ENCODE measurements at regions not wholly inside any gene's neighbourhood (a gene's known extent, or its start where the extent isn't known, plus 50 kb on each side); places are given as distances from the start of the nearest gene placed in this dataset.
"Not testable (repeated sequence)": the region's sequence is repeated elsewhere in the genome, so short reads cannot be mapped to it uniquely, and the experiment has no call there.

DNA sequence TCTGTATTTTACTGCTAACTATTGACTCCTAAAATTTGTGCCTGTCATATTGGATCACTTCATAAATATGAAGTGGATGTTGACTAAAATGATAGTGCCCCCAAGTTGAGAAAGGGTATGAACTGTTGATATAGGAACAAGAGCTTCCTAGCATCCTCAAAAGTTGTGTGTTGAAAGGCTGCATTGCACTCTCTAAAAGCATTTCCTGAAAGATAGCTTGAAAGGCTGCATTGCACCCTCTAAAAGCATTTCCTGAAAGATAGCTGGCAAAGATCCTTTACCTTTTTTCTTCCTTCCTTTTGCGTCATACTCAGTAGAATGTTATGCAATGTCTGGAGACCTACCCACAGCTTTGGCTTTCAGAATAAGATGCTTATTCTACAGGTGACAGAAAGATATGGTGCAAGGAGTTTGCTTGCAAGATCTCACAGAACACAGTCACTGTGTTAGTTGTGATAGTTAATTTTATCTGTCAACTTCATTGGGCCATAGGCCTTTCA is 274.6 kb upstream of the GALNTL6 start:
- DNase-seq (ENCODE audit: extremely low read depth, low read depth): no peak

DNA sequence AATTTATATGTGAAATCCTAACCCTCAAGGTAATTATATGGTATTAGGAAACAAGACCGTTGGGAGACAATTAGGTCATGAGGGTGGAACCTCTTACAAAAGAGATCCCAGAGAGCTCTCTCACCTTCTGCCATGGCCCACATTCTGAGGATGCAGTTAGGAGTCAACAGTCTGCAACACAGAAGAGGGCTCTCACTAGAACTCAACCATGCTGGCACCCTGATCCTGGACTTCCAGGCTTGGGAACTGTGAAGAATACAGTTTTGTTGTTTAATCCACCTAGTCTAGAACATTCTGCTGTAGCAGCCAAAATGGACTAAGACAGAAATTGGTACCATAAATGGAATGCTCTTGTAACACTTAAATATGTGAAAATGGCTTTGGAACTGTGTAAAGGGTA is 278.8 kb upstream of the GALNTL6 start:
- no peak for DNase-seq (ENCODE audit: extremely low read depth, low read depth)

DNA sequence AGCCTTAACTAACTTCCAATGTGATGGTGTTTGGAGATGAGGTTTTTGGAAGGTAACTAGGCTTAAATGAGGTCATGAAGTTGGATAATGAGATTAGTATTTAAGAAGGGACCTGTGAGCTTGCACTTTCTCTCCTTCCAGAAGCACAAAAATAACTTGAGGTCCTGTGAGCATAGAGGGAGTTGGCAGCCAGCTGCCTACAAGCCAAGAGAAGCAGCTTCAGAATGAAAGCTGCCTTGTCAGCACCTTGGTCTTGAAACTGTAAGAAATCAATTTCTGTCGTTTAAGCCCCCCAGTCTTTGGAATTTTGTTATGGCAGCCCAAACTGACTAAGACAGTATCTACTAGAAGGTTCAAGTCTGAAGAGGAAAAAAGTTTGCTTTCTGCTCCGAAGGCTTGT is 280.2 kb upstream of the GALNTL6 start:
- no peak for DNase-seq (ENCODE audit: extremely low read depth, low read depth)

DNA sequence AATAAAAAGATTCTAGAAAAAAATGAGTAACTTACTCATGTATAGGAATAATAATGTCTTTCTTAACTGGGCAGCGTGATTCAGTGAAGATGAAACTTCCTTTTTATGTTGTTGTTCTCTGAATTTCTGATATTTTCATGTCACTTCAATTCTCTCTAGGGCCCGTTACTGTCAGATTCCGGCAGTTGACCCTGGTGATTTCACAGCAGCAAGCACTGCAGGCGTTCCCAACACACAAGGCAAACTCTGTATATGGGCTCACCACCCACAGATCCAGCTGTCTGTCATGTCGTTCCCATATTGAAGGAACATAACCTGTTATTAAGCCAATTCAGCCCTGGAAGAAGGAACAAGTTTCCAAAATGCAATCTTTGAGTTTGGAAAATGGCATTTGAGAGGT is 288.3 kb upstream of the GALNTL6 start:
- DNase-seq (ENCODE audit: extremely low read depth, low read depth): no peak

DNA sequence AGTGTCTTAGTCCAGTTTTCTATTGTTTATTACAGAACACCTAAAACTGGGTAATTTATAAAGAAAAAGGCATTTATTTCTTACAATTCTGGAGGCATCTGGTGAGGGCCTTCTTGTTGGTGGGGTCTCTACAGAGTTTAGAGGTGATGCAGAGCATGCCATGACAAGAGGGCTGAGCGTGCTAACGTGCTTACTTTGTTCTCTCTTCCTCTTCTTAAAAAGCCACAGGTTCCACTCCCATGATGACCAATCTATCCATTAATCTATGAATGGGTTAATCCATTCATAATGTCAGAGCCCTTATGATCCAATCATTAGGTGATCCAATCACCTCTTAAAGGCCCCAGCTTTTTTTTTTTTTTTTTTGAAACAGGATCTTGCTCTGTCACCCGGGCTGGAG is 291.5 kb upstream of the GALNTL6 start:
- no peak for DNase-seq (ENCODE audit: extremely low read depth, low read depth)

DNA sequence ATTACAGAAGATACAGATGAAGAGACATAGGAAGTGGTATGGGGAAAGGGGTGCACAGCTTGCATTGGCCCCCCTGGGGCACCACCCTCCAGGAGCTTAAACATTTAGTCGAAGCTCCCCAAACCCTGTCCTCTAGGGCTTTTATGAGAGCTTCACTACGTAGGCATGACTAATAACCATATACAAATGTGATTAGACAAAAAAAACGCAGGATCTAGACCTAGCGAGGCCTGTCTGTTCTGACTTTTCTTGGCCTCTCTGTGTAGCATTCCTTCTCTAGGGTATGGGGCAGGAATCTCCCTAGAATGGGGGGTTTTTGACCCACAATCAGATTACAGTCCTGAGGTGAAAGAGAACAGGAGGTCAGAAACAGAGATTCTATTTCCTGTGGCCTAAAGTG is 293.7 kb upstream of the GALNTL6 start:
- no peak for DNase-seq (ENCODE audit: extremely low read depth, low read depth)

DNA sequence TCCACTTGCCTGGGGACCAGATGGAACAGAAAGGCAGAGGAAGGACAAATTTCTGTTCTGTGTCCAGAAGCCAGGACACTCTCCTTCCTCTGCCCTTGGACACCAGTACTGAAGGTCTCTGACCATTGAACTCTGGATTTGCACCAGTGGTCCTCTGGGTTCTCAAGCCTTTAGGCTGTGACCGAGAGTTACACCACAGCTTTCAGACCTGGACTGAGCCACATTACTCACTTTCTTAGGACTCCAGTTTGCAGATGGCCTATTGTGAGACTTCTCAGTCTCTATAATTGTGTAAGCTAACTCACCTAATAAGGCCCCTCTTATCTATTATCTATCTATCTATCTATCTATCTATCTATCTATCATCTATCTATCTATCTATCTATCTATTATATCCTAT is 295.3 kb upstream of the GALNTL6 start:
- no peak for DNase-seq (ENCODE audit: extremely low read depth, low read depth)

DNA sequence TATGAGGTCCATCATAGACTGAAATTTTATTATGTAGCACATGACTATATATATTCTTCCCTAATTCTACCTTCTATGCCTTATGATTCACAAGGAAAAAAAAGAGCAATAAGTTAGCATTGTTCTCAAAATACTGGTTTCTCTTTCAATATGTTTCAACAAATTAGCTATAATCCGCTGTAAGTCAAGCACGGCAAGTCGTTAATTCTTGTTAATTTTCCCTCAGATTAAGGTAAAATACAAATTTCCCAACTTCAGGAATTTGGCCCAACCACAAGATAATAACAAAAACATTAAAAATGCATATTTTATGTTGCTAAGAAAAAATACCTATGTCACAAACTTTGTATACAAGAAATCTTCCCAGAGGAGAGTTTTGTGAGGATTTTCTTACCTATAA is 296.5 kb upstream of the GALNTL6 start:
- no peak for DNase-seq (ENCODE audit: extremely low read depth, low read depth)

DNA sequence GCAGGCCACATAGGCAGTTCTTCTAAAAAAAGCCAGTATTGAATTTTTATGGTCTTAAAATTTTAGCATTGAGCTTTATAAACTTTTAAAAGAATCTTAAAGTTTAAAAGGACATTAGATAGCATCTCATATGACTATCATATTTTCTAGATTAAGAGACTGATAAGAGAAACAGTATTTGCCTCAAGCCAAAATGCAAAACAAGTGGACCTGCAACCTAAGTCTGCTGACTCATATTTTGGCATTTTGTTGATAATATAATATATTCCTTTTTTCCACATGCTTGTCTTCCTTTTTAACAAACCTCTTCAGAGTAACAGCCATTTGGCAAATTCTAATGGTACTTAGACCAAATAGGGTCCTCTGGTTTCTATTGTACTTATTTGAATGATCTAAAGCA is 328.5 kb upstream of the GALNTL6 start:
- DNase-seq (ENCODE audit: extremely low read depth, low read depth): no peak

DNA sequence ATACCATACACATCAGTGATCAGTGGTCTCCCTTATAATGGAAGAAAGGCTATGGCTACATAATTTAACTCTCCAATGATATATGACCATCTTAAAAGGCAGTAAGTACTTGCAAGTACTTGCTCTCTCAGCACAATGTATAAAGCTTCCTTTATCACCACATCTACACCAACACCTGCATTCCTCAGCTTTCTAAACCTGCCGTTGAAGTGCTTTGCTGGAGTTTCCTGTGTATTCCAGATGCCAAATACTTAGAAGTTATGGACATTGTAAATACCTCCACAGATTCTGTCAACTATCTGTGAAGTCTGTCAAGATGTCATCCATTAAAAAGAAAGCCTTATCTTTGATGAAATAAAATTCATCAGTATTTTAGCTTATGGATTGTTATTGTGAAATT is 335.0 kb upstream of the GALNTL6 start:
- DNase-seq (ENCODE audit: extremely low read depth, low read depth): no peak

DNA sequence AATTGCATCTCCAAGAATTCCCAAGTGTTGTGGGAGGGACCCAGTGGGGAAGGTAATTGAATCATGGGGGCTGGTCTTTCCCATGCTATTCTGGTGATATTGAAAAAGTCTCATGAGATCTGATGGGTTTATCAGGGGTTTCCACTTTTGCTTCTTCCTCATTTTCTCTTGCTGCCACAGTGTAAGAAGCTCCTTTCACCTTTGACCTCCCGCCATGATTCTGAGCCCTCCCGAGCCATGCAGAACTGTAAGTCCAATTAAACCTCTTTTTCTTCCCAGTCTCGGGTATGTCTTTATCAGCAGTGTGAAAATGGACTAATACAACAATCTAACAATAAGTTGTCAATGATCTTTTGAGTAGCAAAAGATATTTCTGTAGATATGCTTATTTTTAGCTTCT is 338.1 kb upstream of the GALNTL6 start:
- not testable (repeated sequence) for DNase-seq (ENCODE audit: extremely low read depth, low read depth)

DNA sequence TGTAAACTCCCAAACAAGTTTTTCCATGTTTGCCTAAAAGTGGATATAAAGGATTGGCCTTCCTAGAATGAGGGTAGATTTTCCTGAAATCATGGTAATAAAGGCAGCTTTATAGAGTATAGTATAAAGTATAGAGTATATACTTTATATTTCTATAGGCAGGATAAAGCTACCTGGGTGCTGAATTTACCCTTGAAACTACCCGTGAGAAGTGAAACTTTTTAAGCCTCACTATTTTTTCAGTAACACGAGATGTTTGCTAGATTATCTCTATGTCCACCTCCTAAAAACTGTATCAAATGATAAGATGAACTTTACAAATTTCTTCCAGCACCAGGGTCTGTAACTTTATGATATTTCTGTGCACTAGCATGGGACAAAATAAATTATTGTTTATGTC is 340.0 kb upstream of the GALNTL6 start:
- DNase-seq (ENCODE audit: extremely low read depth, low read depth): no peak

DNA sequence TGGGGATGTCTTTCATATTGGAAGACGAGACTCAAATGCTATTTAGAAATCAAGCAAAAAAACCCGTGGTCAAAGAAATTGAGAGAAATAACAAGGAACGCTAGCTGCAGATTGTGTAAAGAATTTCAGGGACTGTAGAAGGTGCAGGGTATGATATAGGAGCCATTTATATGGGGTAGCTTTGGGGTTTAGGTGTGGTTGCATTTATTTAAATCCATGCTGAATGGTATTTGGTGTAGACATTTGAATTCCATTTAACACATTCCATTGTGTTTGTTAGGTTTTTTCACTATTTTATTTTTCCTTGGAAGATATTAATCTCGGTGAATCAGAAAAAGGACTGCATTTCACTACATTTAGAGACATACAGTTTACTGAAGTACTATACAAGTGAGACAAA is 341.0 kb upstream of the GALNTL6 start:
- no peak for DNase-seq (ENCODE audit: extremely low read depth, low read depth)

DNA sequence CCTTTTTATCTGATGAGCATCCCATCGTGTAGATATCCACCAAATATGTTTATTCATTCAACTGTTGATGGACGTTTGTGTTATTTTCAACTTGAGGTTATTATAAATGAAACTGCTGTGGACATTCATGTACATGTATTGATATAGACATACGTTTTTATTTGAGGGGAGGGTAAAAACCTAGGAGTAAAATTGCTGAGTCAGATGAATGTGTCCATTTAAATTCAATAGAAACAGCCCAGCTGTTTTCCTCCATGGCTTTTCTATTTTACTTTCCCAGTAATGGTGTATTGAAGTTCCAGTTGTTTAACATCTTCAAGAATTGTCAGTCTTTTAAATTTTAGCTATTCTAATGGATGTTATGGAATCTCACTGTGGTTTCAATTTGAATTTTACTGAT is 348.7 kb upstream of the GALNTL6 start:
- DNase-seq (ENCODE audit: extremely low read depth, low read depth): no peak

DNA sequence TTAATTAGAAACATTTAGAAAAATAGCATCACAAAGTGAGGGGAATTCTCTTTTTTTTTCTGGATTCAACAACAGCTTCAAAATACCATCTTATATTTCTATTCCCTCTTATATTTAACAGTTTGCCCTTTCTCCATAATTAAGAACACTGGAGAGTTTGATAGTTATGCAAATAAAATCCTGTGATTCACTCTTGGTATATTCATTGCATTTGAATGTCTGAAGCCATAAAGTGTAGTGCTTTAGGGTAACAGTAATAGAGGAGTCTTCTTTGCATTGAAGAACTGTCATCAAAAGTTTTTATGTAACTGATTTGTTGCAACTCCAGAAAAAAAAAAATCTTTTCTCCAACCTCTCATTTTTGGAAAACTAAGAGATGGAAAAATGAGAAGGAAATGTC is 352.0 kb upstream of the GALNTL6 start:
- DNase-seq (ENCODE audit: extremely low read depth, low read depth): no peak

DNA sequence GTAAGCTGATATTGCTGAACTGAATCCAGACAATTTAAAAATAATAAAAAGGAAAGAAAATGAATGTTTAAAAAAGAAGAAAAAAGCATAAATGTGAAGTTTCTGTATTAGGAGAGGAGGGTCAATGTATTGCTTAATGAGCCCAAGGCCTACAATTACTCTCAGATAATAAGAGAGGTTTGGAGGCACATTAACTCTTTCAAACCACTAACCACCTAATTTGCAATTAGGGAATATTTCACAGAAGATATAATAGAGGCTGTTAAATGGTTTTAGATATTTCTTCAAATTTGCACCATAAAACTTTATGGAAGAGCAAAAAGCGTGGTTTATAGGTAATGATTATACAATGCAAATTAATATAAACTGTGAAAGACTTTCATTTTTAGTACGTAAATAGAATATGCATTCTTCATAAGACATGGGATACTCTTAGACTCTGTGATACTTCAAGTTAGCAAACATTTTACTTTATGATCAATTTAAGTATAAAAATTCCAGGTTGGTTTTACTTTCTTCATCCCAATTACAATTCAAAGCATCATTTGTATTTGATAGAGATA is 364.2 kb upstream of the GALNTL6 start:
- DNase-seq (ENCODE audit: extremely low read depth, low read depth): no peak

DNA sequence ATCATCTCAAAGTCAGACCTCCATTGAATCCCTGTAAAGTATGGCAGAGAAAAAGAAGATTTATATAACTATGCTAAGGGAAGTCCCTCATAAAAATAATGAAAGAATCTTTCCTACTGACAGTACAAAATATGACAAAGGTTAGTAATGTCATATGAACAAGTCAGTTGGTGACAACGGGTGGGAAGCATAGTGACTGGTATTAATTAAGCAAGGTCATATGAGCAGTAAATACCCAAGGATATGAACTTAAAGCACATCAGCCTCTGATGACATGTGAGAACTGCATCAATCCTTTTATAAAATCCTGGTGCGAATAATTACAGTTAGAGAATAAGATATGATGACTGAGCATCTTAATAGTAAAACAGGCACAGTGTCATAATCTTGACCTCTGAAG is 364.8 kb upstream of the GALNTL6 start:
- DNase-seq (ENCODE audit: extremely low read depth, low read depth): no peak

DNA sequence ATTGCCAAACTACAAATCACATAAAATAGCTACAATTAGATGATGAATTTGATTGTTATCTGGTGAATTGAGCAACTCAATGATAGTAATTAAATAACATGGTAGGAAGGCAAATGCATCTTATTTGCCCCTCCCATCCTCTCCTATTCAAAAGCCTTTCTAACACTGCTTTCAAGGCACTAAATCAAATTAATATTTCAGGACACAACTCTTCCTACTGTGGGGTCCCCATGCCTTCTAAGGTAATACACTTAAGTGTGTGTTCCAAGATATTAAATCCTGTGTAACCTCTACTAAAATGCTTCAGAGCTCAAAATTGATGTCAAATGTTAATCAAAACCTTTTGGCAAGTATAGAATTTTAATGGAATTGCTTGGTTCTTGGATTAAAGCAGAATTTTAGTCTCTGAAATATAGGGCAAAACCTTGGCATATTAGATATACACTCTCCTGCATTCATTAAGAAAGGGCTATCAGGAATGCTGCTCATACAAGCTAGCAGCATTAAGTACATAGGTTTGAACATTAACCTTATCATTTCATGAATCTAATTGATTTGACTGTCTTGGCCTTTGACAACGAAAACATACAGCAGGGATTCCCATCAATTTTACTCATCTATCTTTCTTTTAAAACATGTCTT is 371.8 kb upstream of the GALNTL6 start:
- DNase-seq (ENCODE audit: extremely low read depth, low read depth): no peak

DNA sequence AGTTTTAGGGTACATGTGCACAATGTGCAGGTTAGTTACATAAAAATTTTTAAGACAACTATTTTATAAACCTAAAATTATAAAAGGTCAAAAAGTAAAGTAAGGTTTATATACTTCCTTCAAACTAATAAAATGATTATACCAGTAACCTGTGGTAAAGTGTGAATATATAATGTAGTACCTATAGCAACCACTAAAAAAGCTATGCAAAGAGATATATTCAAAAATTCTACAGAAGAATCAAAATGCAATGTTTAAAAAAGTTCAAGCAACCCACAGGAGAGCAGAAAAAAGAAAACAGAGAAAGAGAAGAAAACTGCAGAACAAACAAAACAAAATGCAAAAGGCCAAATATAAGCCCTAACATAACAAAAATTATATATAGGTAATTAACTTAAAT is 379.5 kb upstream of the GALNTL6 start:
- no peak for DNase-seq (ENCODE audit: extremely low read depth, low read depth)

DNA sequence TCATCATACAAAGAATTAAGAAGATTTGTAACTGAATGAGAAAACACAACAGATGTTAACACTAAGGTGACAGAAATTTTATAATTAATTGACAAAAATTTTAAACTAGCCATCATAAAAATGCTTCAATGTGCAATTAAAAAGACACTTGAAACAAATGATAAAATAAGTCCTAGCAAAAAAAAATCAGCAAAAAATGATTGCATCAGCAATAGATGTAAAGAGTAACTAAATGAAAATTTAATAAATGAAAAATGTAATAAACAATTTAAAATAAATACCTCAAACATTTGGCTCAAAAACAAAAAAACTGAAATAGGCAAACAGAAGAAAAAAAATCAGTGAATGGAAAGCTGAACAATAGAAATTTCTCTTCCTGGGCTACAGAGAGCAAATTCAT is 380.7 kb upstream of the GALNTL6 start:
- DNase-seq (ENCODE audit: extremely low read depth, low read depth): no peak

DNA sequence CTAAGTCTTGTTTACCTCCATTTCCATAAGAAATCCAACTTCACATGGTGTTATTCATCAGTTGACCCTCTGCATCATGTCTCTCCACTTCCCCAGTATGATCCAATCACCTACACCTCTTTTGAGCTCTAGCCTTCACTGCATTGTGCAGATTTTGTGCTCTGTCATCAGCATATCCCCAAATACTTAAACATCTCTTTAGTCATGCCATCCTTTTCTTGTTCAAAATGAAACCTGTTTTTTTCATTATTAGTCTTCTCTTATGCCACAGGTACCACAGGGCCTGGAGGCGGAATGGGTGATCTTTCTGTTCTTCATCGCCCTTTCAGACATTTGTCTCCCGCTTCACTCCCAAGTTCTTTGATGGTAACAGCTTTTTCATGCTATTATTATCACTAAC is 382.7 kb upstream of the GALNTL6 start:
- DNase-seq (ENCODE audit: extremely low read depth, low read depth): no peak

DNA sequence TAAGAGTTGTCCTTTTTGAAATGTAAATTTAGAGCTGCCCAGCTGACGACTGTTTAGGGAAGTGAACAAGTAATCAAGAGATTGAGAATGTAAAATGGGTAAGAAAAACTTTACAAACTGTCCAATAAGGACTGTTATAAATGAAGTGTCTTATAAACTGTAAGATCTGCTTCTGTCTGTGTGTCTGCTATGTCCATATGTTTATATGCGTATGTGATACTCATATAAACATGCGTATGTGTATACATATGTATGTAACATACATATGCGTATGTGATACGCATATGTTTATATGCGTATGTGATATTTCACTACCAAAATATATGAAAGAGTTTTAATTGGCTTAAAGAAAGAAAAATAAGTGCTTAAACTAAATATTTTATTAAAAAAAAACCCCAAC is 416.0 kb upstream of the GALNTL6 start:
- no peak for DNase-seq (ENCODE audit: extremely low read depth, low read depth)

DNA sequence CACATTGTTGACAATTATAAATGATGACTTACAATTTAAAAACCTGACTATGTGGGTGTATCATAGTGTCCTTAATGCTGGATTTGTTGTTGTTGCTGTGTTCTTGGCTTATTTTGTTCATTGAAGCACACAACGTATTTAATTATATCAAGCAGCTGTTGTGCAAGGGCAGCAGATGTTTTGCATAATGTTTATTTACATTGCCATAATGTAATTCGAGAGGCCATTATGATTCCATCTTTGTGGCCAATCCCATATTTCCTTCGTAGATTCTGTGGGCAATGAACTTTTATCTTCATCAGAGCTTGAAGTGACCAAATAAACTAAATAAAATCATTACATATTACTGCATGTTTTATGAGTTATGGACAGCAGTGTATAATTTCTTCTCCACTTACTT is 422.6 kb upstream of the GALNTL6 start:
- DNase-seq (ENCODE audit: extremely low read depth, low read depth): no peak

Measured in NCI-H460 (cell line).